ENCODE measurements at regions not wholly inside any gene's neighbourhood (a gene's known extent, or its start where the extent isn't known, plus 50 kb on each side); places are given as distances from the start of the nearest gene placed in this dataset.

- H3K27me3 ChIP-seq, result no peaks in the 10 kb centered on the region
- H3K4me3 ChIP-seq, result no peak overlapping the region
- no peak overlapping the region for H3K27ac ChIP-seq
- intact Hi-C loops (cut with DNase I), result no loop called here
- no peaks in the 10 kb centered on the region for H3K36me3 ChIP-seq
- no peak for ATAC-seq
- H3K4me1 ChIP-seq, result no peaks in the 10 kb centered on the region
- DNase-seq, result no peak
- H3K9me3 ChIP-seq, result no peaks in the 10 kb centered on the region
- no peak for TF ChIP-seq CTCF (IDR thresholded peaks at IDR 0.05)
Measured at GRCh38 chr16:26740771-26741170, 326.0 kb upstream of the C16orf82 start.

DNA sequence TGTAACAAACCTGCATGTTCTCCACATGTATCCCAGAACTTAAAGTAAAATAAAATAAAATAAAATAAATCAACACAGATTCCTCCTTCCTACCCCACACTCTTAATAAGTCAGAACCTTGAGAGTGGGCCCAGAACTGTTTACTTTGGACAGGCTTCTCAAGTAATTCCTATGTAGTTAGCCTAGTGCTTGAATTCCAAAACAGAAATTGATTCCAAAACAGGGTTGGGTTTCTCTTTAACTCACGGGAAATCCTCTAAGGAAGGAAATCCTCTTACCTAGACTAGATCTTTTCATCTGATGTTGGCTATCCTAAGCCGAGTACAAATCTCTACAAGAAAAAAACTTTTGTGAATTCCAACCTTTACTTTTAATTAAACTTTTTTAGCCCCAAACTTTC is 324.7 kb upstream of the C16orf82 start:
- Histone ChIP-seq H3K4me3 (no peak overlapping the region), H3K27me3 (no peaks in the 10 kb centered on the region), H3K27ac (no peak overlapping the region), H3K9me3 (no peaks in the 10 kb centered on the region), H3K36me3 (no peaks in the 10 kb centered on the region), H3K4me1 (no peaks in the 10 kb centered on the region)
- ATAC-seq, result no peak
- intact Hi-C loops (cut with DNase I), result no loop called here
- TF ChIP-seq CTCF (IDR thresholded peaks at IDR 0.05), result no peak
- DNase-seq, result no peak

DNA sequence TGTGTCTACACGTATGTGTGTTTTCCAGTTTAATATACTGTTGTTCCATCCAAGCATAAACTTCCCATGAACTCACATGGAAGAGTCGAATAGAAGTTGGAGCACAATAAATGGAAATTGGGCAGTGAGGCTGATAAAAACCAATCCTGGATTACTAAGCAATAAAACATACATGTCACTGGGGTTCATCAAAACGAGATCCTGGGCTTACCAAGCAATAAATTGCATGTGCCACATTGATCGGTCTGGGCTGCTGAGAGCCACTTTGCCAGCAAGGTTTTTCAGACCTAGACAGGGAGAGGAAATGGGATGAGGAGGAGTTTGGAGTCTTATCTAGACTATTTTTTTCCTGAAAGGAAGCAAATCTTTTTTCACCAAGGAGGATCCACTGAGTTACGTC is 322.3 kb upstream of the C16orf82 start:
- no peak for TF ChIP-seq CTCF (IDR thresholded peaks at IDR 0.05)
- Histone ChIP-seq H3K4me1 (no peaks in the 10 kb centered on the region), H3K27ac (no peak overlapping the region), H3K27me3 (no peaks in the 10 kb centered on the region), H3K36me3 (no peaks in the 10 kb centered on the region), H3K9me3 (no peaks in the 10 kb centered on the region), H3K4me3 (no peak overlapping the region)
- ATAC-seq (no peak), DNase-seq (no peak)
- intact Hi-C loops (cut with DNase I), result no loop called here

- TF ChIP-seq CTCF (IDR thresholded peaks at IDR 0.05), result no peak
- no peak for ATAC-seq
- intact Hi-C loops (cut with DNase I), result no loop called here
- Histone ChIP-seq H3K36me3 (no peaks in the 10 kb centered on the region), H3K27me3 (no peaks in the 10 kb centered on the region), H3K9me3 (no peaks in the 10 kb centered on the region), H3K4me1 (no peaks in the 10 kb centered on the region), H3K4me3 (no peak overlapping the region), H3K27ac (no peak overlapping the region)
- no peak for DNase-seq
Measured at GRCh38 chr16:26747760-26748159, 319.0 kb upstream of the C16orf82 start.

DNA sequence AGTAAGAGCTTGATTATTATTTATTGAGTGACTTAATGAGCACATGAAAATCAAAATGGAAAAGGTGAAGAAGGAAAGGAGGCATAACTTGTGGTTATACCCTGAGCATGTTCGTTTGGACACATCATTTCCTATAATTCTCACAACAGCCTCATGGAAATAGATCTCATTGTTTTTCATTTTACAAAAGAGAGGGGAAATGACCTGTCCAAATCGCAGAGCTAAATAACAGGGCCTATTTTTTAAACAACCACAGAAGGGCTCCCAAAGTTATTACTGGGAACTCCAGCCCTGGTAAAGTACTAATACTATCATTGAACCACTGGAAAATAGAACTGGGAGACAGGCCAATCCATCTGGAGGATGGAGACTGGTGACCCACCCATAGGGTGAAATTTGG is 317.7 kb upstream of the C16orf82 start:
- TF ChIP-seq CTCF (IDR thresholded peaks at IDR 0.05), result no peak
- Histone ChIP-seq H3K27me3 (no peaks in the 10 kb centered on the region), H3K4me3 (no peak overlapping the region), H3K27ac (no peak overlapping the region), H3K36me3 (no peaks in the 10 kb centered on the region), H3K4me1 (no peaks in the 10 kb centered on the region), H3K9me3 (no peaks in the 10 kb centered on the region)
- no peak for DNase-seq
- no peak for ATAC-seq
- intact Hi-C loops (cut with DNase I), result no loop called here

- no peaks in the 10 kb centered on the region for H3K27me3 ChIP-seq
- DNase-seq (no peak), ATAC-seq (no peak)
- no peaks in the 10 kb centered on the region for H3K4me1 ChIP-seq
- no peak for TF ChIP-seq CTCF (IDR thresholded peaks at IDR 0.05)
- H3K4me3 ChIP-seq, result no peak overlapping the region
- H3K27ac ChIP-seq, result no peak overlapping the region
- intact Hi-C loops (cut with DNase I), result no loop called here
- no peaks in the 10 kb centered on the region for H3K36me3 ChIP-seq
- H3K9me3 ChIP-seq, result no peaks in the 10 kb centered on the region
Measured at GRCh38 chr16:26752166-26752565, 314.6 kb upstream of the C16orf82 start.

All from upper lobe of right lung (tissue), 1 donor.